IMR-90 (cell line): ENCODE measurements at regions not wholly inside any gene's neighbourhood (a gene's known extent, or its start where the extent isn't known, plus 50 kb on each side); places are given as distances from the start of the nearest gene placed in this dataset.
A peak's percentile ranks its signal among the peaks of the same experiment; 100 is the strongest.

Experiments used
- ATAC-seq: fragments of 200-7000 bp; cut with Tn5 transposase; 2 replicates; pipeline ENCODE4 v1.9.1; 2020; ENCODE audit warnings: low read depth, mild to moderate bottlenecking, moderate library complexity
- BruUV-seq: library from RNA; stranded (reverse); fragments of 400-500 nt; replicated peaks from 2 replicates; lab custom pipeline; 2021; lab: Mats Ljungman, UMichigan
- CTCF ChIA-PET: fragments of 300-600 bp; formaldehyde crosslinking; extraction: SDS; loops from one replicate; lab custom pipeline; 2021; ENCODE audit warnings: antibody characterized with exemption; lab: Yijun Ruan, JAX
- POLR2A ChIA-PET: fragments of 300-600 bp; sonication (Branson Sonifier 250); formaldehyde crosslinking; loops from one replicate; lab custom pipeline; 2022; ENCODE audit warnings: antibody characterized with exemption; ENCODE audit not compliant: unreplicated experiment; lab: Charles Lee
- DNase-seq: peaks from one replicate; pipeline ENCODE4 v3.0.0; 2013
- H2AFZ ChIP-seq: replicated peaks from 2 replicates; pipeline ENCODE3; 2013; ENCODE audit warnings: low read length, mild to moderate bottlenecking; ENCODE audit not compliant: poor library complexity
- H2AK5ac ChIP-seq: 2 replicates; pipeline ENCODE4 v1.6.1; 2013; ENCODE audit warnings: low read depth, low read length, inconsistent platforms
- H2AK9ac ChIP-seq: replicated peaks from 2 replicates; pipeline ENCODE3; 2013; ENCODE audit warnings: mild to moderate bottlenecking, low read depth, low read length, moderate library complexity; ENCODE audit not compliant: poor library complexity
- H2BK120ac ChIP-seq: 2 replicates; pipeline ENCODE4 v1.6.1; 2013; ENCODE audit warnings: low read depth, low read length, inconsistent platforms
- H2BK15ac ChIP-seq: 3 replicates; pipeline ENCODE4 v1.6.1; 2013; ENCODE audit warnings: low read depth, low read length, inconsistent platforms
- H2BK20ac ChIP-seq: 2 replicates; pipeline ENCODE4 v1.6.1; 2013; ENCODE audit warnings: low read depth, mild to moderate bottlenecking, inconsistent platforms, low read length, moderate library complexity
- H2BK5ac ChIP-seq: 2 replicates; pipeline ENCODE4 v1.6.1; 2013; ENCODE audit warnings: mild to moderate bottlenecking, low read depth, low read length, inconsistent platforms; ENCODE audit not compliant: poor library complexity, severe bottlenecking
- H3K14ac ChIP-seq: replicated peaks from 2 replicates; pipeline ENCODE4 v1.6.1; 2013; ENCODE audit warnings: low read depth, low read length, inconsistent platforms
- H3K18ac ChIP-seq: 2 replicates; pipeline ENCODE4 v1.6.1; 2013; ENCODE audit warnings: low read depth, low read length, control low read depth
- H3K23ac ChIP-seq: 2 replicates; pipeline ENCODE4 v1.6.1; 2013; ENCODE audit warnings: low read depth, low read length, inconsistent platforms
- H3K27ac ChIP-seq: 2 replicates; pipeline ENCODE4 v1.5.1; 2013; ENCODE audit warnings: mild to moderate bottlenecking, control low read depth, low read length; ENCODE audit not compliant: insufficient read depth
- H3K27me3 ChIP-seq: 2 replicates; pipeline ENCODE4 v1.6.1; 2013; ENCODE audit warnings: low read length; ENCODE audit not compliant: control insufficient read depth, insufficient read depth
- H3K36me3 ChIP-seq: 2 replicates; pipeline ENCODE4 v1.6.1; 2013; ENCODE audit warnings: low read length, mixed read lengths; ENCODE audit not compliant: control insufficient read depth, insufficient read depth
- H3K4ac ChIP-seq: 2 replicates; pipeline ENCODE4 v1.6.1; 2013; ENCODE audit warnings: low read depth, low read length, inconsistent platforms
- H3K4me1 ChIP-seq: 2 replicates; pipeline ENCODE4 v1.6.1; 2013; ENCODE audit warnings: low read length, mixed read lengths; ENCODE audit not compliant: control insufficient read depth, insufficient read depth
- H3K4me2 ChIP-seq: 2 replicates; pipeline ENCODE4 v1.6.1; 2013; ENCODE audit warnings: low read depth, mild to moderate bottlenecking, control low read depth, low read length, moderate library complexity
- H3K4me3 ChIP-seq: 2 replicates; pipeline ENCODE4 v1.5.1; 2013; ENCODE audit warnings: low read depth, mild to moderate bottlenecking, control low read depth, low read length, moderate library complexity; ENCODE audit not compliant: insufficient read depth
- H3K56ac ChIP-seq: 2 replicates; pipeline ENCODE4 v1.6.1; 2013; ENCODE audit warnings: low read length, inconsistent platforms; ENCODE audit not compliant: insufficient read depth; ENCODE audit errors: extremely low read depth
- H3K79me1 ChIP-seq, 2 experiments: 2 replicates each; pipeline ENCODE4 v1.6.1; 2013; ENCODE audit warnings: low read length in 2 of 2, inconsistent platforms in 1 of 2, low read depth in 1 of 2
- H3K9ac ChIP-seq: 2 replicates; pipeline ENCODE4 v1.6.1; 2013; ENCODE audit warnings: low read depth, low read length, control low read depth
- H3K9me1 ChIP-seq: 2 replicates; pipeline ENCODE4 v1.6.1; 2013; ENCODE audit warnings: low read length, inconsistent platforms; ENCODE audit not compliant: insufficient read depth
- H3K9me3 ChIP-seq: 2 replicates; pipeline ENCODE4 v1.6.1; 2013; ENCODE audit warnings: low read length; ENCODE audit not compliant: control insufficient read depth, insufficient read depth
- H4K20me1 ChIP-seq: 2 replicates; pipeline ENCODE4 v1.6.1; 2013; ENCODE audit warnings: low read length, inconsistent platforms; ENCODE audit not compliant: insufficient read depth
- H4K5ac ChIP-seq: 2 replicates; pipeline ENCODE4 v1.6.1; 2013; ENCODE audit warnings: mild to moderate bottlenecking, low read depth, low read length, control low read depth
- H4K8ac ChIP-seq, 2 experiments: 2 replicates each; pipeline ENCODE4 v1.6.1; 2013; ENCODE audit warnings: low read depth in 2 of 2, low read length in 2 of 2, control low read depth in 1 of 2, inconsistent platforms in 1 of 2
- H4K91ac ChIP-seq: 2 replicates; pipeline ENCODE4 v1.6.1; 2013; ENCODE audit warnings: low read depth, low read length, inconsistent platforms; ENCODE audit not compliant: insufficient read depth
- BHLHE40 ChIP-seq: fragments of 150-350 bp; IDR thresholded peaks from 2 replicates; pipeline ENCODE4 v1.6.1; 2016; ENCODE audit warnings: mild to moderate bottlenecking, low read depth, low read length
- CTCF ChIP-seq: conservative IDR thresholded peaks from 2 replicates; pipeline ENCODE4 v1.5.1; 2012; ENCODE audit warnings: mild to moderate bottlenecking, low read depth, low read length, improper control_type of control experiment
- FOS ChIP-seq: fragments of 150-350 bp; IDR thresholded peaks from 2 replicates; pipeline ENCODE4 v1.6.1; 2016; ENCODE audit warnings: low read depth, low read length
- MAZ ChIP-seq: IDR thresholded peaks from 2 replicates; pipeline ENCODE4 v1.6.1; 2012; ENCODE audit warnings: low read depth, mild to moderate bottlenecking, low read length, improper control_type of control experiment, moderate library complexity, borderline replicate concordance
- RAD21 ChIP-seq: IDR thresholded peaks from 2 replicates; pipeline ENCODE4 v1.6.1; 2012; ENCODE audit warnings: low read length, improper control_type of control experiment
- RCOR1 ChIP-seq: IDR thresholded peaks from 2 replicates; pipeline ENCODE4 v1.6.1; 2012; ENCODE audit warnings: mild to moderate bottlenecking, low read length, improper control_type of control experiment; ENCODE audit not compliant: insufficient replicate concordance
- SMC3 ChIP-seq: fragments of 150-350 bp; IDR thresholded peaks from 2 replicates; pipeline ENCODE4 v1.6.1; 2016; ENCODE audit warnings: low read depth, mild to moderate bottlenecking, antibody characterized with exemption, low read length, moderate library complexity
- WGBS, 2 experiments: methylation state at CpG; one replicate each; pipeline versions ENCODE4 v1.1.5 to v1.1.7; 2013; ENCODE audit warnings: missing lambda C conversion rate in 2 of 2; ENCODE audit not compliant: insufficient read length in 1 of 2; ENCODE audit errors: extremely low coverage in 2 of 2; 5-methylcytosine and 5-hydroxymethylcytosine counted together
- dilution Hi-C: fragments of 300-500 bp; cut with HindIII; formaldehyde crosslinking; loops from one replicate; pipeline ENCODE4 v1.14.3; 2018; ENCODE audit warnings: low sequenced_read_pairs; ENCODE audit not compliant: unreplicated experiment
- in situ Hi-C: fragments of 300-500 bp; cut with MboI; formaldehyde crosslinking; loops from 3 replicates; pipeline ENCODE4 v1.14.3; 2019; ENCODE audit warnings: low sequenced_read_pairs, inconsistent platforms, mixed read lengths
- intact Hi-C: fragments of 100-400 bp; cut with micrococcal nuclease; formaldehyde crosslinking; loops from 2 replicates; pipeline ENCODE4 v1.10.0; 2022
- TF ChIP-seq, protein P1 (sequence below): fragments of 150-350 bp; IDR thresholded peaks from 2 replicates; pipeline ENCODE4 v1.6.1; 2016; ENCODE audit warnings: low read depth, mild to moderate bottlenecking, low read length, moderate library complexity, borderline replicate concordance

DNA sequence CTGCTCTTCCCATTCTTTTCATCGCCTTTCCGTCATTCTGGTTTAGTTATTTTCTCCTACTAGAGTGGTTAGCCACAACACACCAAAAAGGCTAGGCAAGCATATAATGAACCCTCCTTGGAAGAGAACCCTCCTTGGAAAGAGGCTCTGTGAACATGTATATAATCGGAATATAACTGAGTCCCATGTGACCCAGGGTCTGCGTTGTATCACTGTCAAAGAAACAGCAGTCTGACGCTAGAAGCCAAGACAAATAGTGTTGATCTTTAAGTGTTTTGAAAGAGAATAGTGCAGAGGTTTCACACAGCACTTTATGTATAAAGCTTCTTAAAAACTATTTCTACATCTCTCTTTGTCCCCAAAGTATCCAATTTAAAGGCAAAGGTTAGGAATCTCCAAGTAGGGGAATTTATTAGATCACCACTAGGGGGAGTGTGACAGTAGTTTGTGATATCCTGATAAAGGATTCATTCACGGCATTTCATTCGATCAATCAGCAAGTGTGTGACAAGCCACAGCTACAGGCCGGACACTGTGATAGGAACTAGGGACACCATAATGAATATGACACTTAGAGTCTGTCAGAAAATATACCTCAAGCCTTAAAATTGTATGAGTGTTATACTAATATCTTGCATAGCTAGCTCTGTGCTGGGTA is 395.3 kb downstream of the CD109 start:
- H3K18ac ChIP-seq: peak overlapping the region; percentile 88
- 40% methylated on average over 1 of the region's 8 CpGs; no CpG with 5 or more reads in 1 of the 2 experiments for WGBS, 2 experiments
- ChIA-PET CTCF (interaction anchor here (0.5 to 1.9 kb wide), 18 partner anchors 10 to 1117 kb away, joined by 3 to 11 read pairs (median 3); no protein-coding TSS in a partner anchor), POLR2A (interaction anchor here (0.5 to 1.5 kb wide), 2 partner anchors 20 to 186 kb away, joined by 3 to 4 read pairs; no protein-coding TSS in a partner anchor)
- H2AFZ ChIP-seq: no peak overlapping the region
- no peaks in the 10 kb centered on the region for H3K27me3 ChIP-seq
- no peak overlapping the region for H3K9ac ChIP-seq
- peak overlapping the region in 1 of 2 experiments; percentile 67; a peak in 2 of 4 replicates for H4K8ac ChIP-seq
- H3K36me3 ChIP-seq: no peaks in the 10 kb centered on the region
- H3K23ac ChIP-seq: no peak overlapping the region
- ATAC-seq (peak; percentile 76), DNase-seq (peak; percentile 58)
- TF ChIP-seq RCOR1 (no peak), MAZ (no peak), RAD21 (peak; percentile 62), SMC3 (peak; percentile 54), CTCF (peak; percentile 62), BHLHE40 (no peak), FOS (no peak)
- TF ChIP-seq, protein P1, sequence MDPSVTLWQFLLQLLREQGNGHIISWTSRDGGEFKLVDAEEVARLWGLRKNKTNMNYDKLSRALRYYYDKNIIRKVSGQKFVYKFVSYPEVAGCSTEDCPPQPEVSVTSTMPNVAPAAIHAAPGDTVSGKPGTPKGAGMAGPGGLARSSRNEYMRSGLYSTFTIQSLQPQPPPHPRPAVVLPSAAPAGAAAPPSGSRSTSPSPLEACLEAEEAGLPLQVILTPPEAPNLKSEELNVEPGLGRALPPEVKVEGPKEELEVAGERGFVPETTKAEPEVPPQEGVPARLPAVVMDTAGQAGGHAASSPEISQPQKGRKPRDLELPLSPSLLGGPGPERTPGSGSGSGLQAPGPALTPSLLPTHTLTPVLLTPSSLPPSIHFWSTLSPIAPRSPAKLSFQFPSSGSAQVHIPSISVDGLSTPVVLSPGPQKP: no peak
- peak overlapping the region; percentile 35; the same call in 2 of the 3 replicates for H2BK15ac ChIP-seq
- H2BK120ac ChIP-seq: peak overlapping the region; percentile 84
- 0 out of 2 replicates have a peak overlapping the region, but pooled peaks have one; percentile 26 for H3K14ac ChIP-seq
- H3K4me2 ChIP-seq: peak overlapping the region; percentile 66; the same call in 1 of the 2 replicates
- H3K56ac ChIP-seq: no peak overlapping the region
- H2AK5ac ChIP-seq: no peak overlapping the region; the same call in 1 of the 2 replicates
- H3K79me1 ChIP-seq: no peaks in the 10 kb centered on the region; a peak in 1 of 4 replicates
- peak overlapping the region; percentile 80 for H4K5ac ChIP-seq
- H3K4me3 ChIP-seq: no peak overlapping the region
- H2BK20ac ChIP-seq: peak overlapping the region; percentile 84
- H2BK5ac ChIP-seq: peak overlapping the region; percentile 40
- BruUV-seq: no TSS peak
- dilution Hi-C loops: no loop called here
- H3K4me1 ChIP-seq: peaks cover 4% of the 10 kb centered on the region
- H3K4ac ChIP-seq: peak overlapping the region; percentile 63; the same call in 1 of the 2 replicates
- in situ Hi-C loops: no loop called here
- no peak overlapping the region for H2AK9ac ChIP-seq
- H3K9me1 ChIP-seq: no peaks in the 10 kb centered on the region; the same call in 1 of the 2 replicates
- no peak overlapping the region; the same call in 1 of the 2 replicates for H3K27ac ChIP-seq
- no peaks in the 10 kb centered on the region for H4K20me1 ChIP-seq
- H3K9me3 ChIP-seq: no peaks in the 10 kb centered on the region
- H4K91ac ChIP-seq: peak overlapping the region; percentile 53; the same call in 1 of the 2 replicates
- intact Hi-C loops: loop anchor here (2.0 kb wide), 2 partner anchors 80 to 1116 kb away; partner anchors contain the start of gene COL12A1
